ENCODE measurements at regions not wholly inside any gene's neighbourhood (a gene's known extent, or its start where the extent isn't known, plus 50 kb on each side); places are given as distances from the start of the nearest gene placed in this dataset.

DNA sequence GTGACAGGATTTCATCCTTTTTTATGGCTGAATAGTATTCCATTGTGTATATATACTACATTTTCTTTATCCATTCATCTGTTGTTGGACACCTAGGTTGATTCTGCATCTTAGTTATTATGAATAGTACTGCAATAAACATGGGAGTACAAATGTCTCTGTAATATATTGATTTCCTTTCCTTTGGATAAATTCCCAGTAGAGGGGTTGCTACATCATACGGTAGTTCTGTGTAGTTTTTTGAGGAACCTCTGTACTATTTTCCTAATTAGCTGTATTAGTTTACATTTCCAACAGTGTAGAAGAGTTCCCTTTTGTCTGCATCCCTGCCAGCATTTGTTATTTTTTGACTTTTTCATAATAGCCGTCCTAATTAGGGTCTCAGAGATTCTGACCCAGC lies 201.3 kb downstream of the GIPC2 start:
- no peaks in the 10 kb centered on the region for H3K27me3 ChIP-seq (ENCODE audit: insufficient read depth, poor library complexity, severe bottlenecking)

DNA sequence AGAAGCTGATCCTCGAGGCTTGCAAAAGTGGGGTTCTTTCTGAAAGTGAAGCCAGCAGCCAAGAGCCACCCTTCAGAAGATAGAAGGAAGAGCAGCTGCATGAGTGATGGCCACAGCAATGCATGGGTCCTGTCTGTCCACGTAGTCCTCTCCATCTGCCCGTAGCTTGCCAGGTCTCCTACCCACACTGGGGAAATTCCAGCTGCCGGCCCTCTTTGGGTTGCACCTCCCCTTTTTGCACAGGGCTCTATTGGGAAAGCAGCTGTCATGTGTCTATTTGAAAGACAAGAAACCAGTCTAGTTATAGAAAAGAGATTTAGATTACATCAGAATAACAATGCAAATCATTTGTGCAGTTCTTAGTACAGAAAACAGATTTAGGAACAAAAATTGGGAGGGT lies 204.4 kb downstream of the GIPC2 start:
- Histone ChIP-seq H3K4me3 (replicated peaks; ENCODE audit: insufficient read depth, low read length) (no peak overlapping the region), H3K27ac (replicated peaks) (no peak overlapping the region), H3K27me3 (ENCODE audit: insufficient read depth, poor library complexity, severe bottlenecking) (no peaks in the 10 kb centered on the region)
- DNase-seq (ENCODE audit: low read depth in 1 of 2, low spot score in 1 of 2), result no peak
- TF ChIP-seq GABPA (IDR thresholded peaks at IDR 0.05; ENCODE audit: low read depth) (no peak), SPI1 (IDR thresholded peaks at IDR 0.05; ENCODE audit: borderline replicate concordance, low read depth) (no peak), POLR2AphosphoS5 (IDR thresholded peaks at IDR 0.05; ENCODE audit: low read depth) (no peak), REST (IDR thresholded peaks at IDR 0.05; ENCODE audit: insufficient replicate concordance, low read depth) (no peak), CTCF (IDR thresholded peaks at IDR 0.05; ENCODE audit: insufficient read depth, low read length) (no peak)

More for the DNA sequence above, 201.3 kb downstream of the GIPC2 start:
- no peak for TF ChIP-seq SPI1 (IDR thresholded peaks at IDR 0.05; ENCODE audit: borderline replicate concordance, low read depth)
- no peak for TF ChIP-seq GABPA (IDR thresholded peaks at IDR 0.05; ENCODE audit: low read depth)
- no peak for TF ChIP-seq CTCF (IDR thresholded peaks at IDR 0.05; ENCODE audit: insufficient read depth, low read length)
- no peak for TF ChIP-seq REST (IDR thresholded peaks at IDR 0.05; ENCODE audit: insufficient replicate concordance, low read depth)
- no peak overlapping the region for H3K27ac ChIP-seq (replicated peaks)
- H3K4me3 ChIP-seq (replicated peaks; ENCODE audit: insufficient read depth, low read length), result no peak overlapping the region
- DNase-seq (ENCODE audit: low read depth in 1 of 2, low spot score in 1 of 2), result no peak

GRCh38 chr1:78254517-78254916 lies 208.8 kb downstream of the GIPC2 start:
- TF ChIP-seq SPI1 (IDR thresholded peaks at IDR 0.05; ENCODE audit: borderline replicate concordance, low read depth) (no peak), CTCF (IDR thresholded peaks at IDR 0.05; ENCODE audit: insufficient read depth, low read length) (no peak), POLR2AphosphoS5 (IDR thresholded peaks at IDR 0.05; ENCODE audit: low read depth) (no peak), REST (IDR thresholded peaks at IDR 0.05; ENCODE audit: insufficient replicate concordance, low read depth) (no peak), GABPA (IDR thresholded peaks at IDR 0.05; ENCODE audit: low read depth) (no peak)
- DNase-seq (ENCODE audit: low read depth in 1 of 2, low spot score in 1 of 2), result no peak
- Histone ChIP-seq H3K4me3 (replicated peaks; ENCODE audit: insufficient read depth, low read length) (no peak overlapping the region), H3K27ac (replicated peaks) (no peak overlapping the region), H3K27me3 (ENCODE audit: insufficient read depth, poor library complexity, severe bottlenecking) (no peaks in the 10 kb centered on the region)

Measured in HL-60 (cell line).